Breast epithelium (tissue), 3 donors: ENCODE measurements at regions not wholly inside any gene's neighbourhood (a gene's known extent, or its start where the extent isn't known, plus 50 kb on each side); places are given as distances from the start of the nearest gene placed in this dataset.

Experiments used
- POLR2AphosphoS5 ChIP-seq, 3 donors: sonication (generic); formaldehyde crosslinking; IDR thresholded peaks; one replicate each; pipeline ENCODE4 v1.6.1; 2017; ENCODE audit warnings: antibody characterized with exemption in 3 of 3
- TF ChIP-seq, protein P1 (sequence below), 3 donors: fragments of 450-650 bp; IDR thresholded peaks; one replicate each; pipeline ENCODE4 v1.5.1; 2016 to 2017; ENCODE audit warnings: antibody characterized with exemption in 3 of 3, mild to moderate bottlenecking in 3 of 3, moderate library complexity in 3 of 3

DNA sequence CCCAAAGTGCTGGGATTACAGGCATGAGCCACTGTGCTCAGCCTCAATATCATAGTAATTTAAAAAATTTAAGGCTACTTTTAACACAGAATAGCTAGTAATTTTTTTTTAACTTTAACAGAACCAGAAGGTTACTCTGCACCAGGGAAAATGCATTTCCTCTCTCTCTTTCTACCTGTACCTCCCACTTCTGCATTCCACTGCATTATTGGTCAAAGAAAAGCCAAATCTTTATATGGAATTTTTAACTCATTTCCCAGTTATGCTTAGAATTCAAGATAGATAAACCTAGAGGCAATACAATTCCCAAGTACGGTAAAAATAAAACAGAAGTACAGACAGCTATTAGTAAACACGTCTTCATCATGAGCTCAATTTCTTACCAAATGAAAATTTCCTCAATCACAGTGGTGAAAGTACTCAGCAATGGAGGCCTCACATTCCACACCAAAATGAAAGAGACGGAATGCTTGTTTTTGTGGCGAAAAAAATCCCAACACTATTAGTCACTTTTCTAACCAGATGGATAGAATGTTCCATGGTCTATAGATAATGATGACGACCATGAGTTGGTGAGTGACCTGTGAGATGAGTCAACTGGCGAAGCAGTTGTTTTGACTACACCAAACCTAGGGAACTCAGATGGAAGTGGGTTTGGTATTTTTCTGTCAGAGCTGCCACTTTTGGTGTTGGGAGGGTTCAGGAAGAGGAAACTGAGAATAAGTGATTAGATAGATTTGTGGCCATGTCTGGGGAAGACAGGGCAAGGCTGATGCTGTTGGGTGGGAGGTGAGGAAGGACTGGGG lies 104.7 kb upstream of the SGK1 start:
- TF ChIP-seq, protein P1, sequence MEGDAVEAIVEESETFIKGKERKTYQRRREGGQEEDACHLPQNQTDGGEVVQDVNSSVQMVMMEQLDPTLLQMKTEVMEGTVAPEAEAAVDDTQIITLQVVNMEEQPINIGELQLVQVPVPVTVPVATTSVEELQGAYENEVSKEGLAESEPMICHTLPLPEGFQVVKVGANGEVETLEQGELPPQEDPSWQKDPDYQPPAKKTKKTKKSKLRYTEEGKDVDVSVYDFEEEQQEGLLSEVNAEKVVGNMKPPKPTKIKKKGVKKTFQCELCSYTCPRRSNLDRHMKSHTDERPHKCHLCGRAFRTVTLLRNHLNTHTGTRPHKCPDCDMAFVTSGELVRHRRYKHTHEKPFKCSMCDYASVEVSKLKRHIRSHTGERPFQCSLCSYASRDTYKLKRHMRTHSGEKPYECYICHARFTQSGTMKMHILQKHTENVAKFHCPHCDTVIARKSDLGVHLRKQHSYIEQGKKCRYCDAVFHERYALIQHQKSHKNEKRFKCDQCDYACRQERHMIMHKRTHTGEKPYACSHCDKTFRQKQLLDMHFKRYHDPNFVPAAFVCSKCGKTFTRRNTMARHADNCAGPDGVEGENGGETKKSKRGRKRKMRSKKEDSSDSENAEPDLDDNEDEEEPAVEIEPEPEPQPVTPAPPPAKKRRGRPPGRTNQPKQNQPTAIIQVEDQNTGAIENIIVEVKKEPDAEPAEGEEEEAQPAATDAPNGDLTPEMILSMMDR (IDR thresholded peaks at IDR 0.05), result no peak
- TF ChIP-seq POLR2AphosphoS5 (IDR thresholded peaks at IDR 0.05), result no peak
